K562 (cell line): ENCODE measurements at regions not wholly inside any gene's neighbourhood (a gene's known extent, or its start where the extent isn't known, plus 50 kb on each side); places are given as distances from the start of the nearest gene placed in this dataset.
A peak's percentile ranks its signal among the peaks of the same experiment; 100 is the strongest.

Source experiments
- ATAC-seq: fragments of 200-7000 bp; cut with Tn5 transposase; 3 replicates; pipeline ENCODE4 v1.9.1; 2020; ENCODE audit warnings: moderate library complexity
- BruUV-seq: library from RNA; stranded (reverse); fragments of 400-500 nt; replicated peaks from 2 replicates; lab custom pipeline; 2021; lab: Mats Ljungman, UMichigan
- CTCF ChIA-PET: fragments of 300-600 bp; formaldehyde crosslinking; extraction: SDS; loops from one replicate; lab custom pipeline; 2021; ENCODE audit warnings: low intra/inter-chr PET ratio; lab: Yijun Ruan, JAX
- POLR2A ChIA-PET: fragments of 300-600, 350-650 bp; sonication (Branson Sonifier 250); formaldehyde crosslinking; extraction: SDS; loops from one replicate; lab custom pipeline; 2021; ENCODE audit warnings: antibody characterized with exemption, inconsistent platforms; lab: Yijun Ruan, JAX
- DNase-seq, 4 experiments: peaks; one replicate each; pipeline versions ENCODE4 v3.0.0 to v3.0.0-alpha.2; 2011 to 2018; ENCODE audit warnings: low spot score in 3 of 4, mixed read lengths in 3 of 4; ENCODE audit errors: extremely low read depth in 1 of 4
- FAIRE-seq: peaks from 2 replicates; lab custom pipeline; 2011; peaks lifted over from hg19 to GRCh38; lab: Jason Lieb, UNC
- H2AFZ ChIP-seq: 2 replicates; pipeline ENCODE4 v1.6.0; 2011; ENCODE audit warnings: low read depth, low read length, control low read depth, inconsistent platforms
- H3K27ac ChIP-seq: fragments of 200-600 bp; 3 replicates; pipeline ENCODE4 v1.8.0; 2011; ENCODE audit warnings: low read depth, mild to moderate bottlenecking, control low read depth, inconsistent platforms, low read length, moderate library complexity, mixed read lengths; ENCODE audit errors: extremely low read depth
- H3K27me3 ChIP-seq, 2 experiments: fragments of 300-600 bp in 1 of 2; 2 replicates in 1 of 2; 3 replicates in 1 of 2; pipeline versions ENCODE4 v1.6.0 to v1.8.0; 2011; ENCODE audit warnings: inconsistent platforms in 2 of 2, low read length in 2 of 2, mild to moderate bottlenecking in 1 of 2, mixed read lengths in 1 of 2, moderate library complexity in 1 of 2; ENCODE audit not compliant: control insufficient read depth in 2 of 2, insufficient read depth in 2 of 2
- H3K36me3 ChIP-seq: fragments of 300-600 bp; 3 replicates; pipeline ENCODE4 v1.8.0; 2011; ENCODE audit warnings: mild to moderate bottlenecking, low read length, inconsistent platforms; ENCODE audit not compliant: control insufficient read depth, insufficient read depth
- H3K4me1 ChIP-seq, 2 experiments: fragments of 200-600 bp in 1 of 2; replicated peaks in 1 of 2; 2 replicates in 1 of 2; 3 replicates in 1 of 2; pipeline versions ENCODE4 v1.5.1 to v1.8.0; 2011; ENCODE audit warnings: inconsistent platforms in 2 of 2, low read length in 2 of 2, mild to moderate bottlenecking in 1 of 2, mixed read lengths in 1 of 2, moderate library complexity in 1 of 2; ENCODE audit not compliant: control insufficient read depth in 2 of 2, insufficient read depth in 2 of 2
- H3K4me2 ChIP-seq: 2 replicates; pipeline ENCODE4 v1.6.1; 2011; ENCODE audit warnings: low read length, control low read depth, inconsistent platforms, mixed read lengths; ENCODE audit not compliant: insufficient read depth
- H3K4me3 ChIP-seq: fragments of 200-600 bp; sonication (generic), shearing (Covaris generic); 2 replicates; pipeline ENCODE4 v1.5.1; 2016; ENCODE audit warnings: control low read depth, inconsistent platforms
- H3K79me2 ChIP-seq: fragments of 200-600 bp; 3 replicates; pipeline ENCODE4 v1.8.0; 2011; ENCODE audit warnings: low read length, inconsistent platforms; ENCODE audit not compliant: control insufficient read depth, insufficient read depth
- H3K9ac ChIP-seq, 2 experiments: 2 replicates each; pipeline versions ENCODE4 v1.6.0 to v1.6.1; 2011; ENCODE audit warnings: low read depth in 2 of 2, low read length in 2 of 2, control low read depth in 1 of 2, inconsistent platforms in 1 of 2, mild to moderate bottlenecking in 1 of 2, mixed read lengths in 1 of 2; ENCODE audit not compliant: insufficient read depth in 1 of 2
- H3K9me1 ChIP-seq: one replicate; pipeline ENCODE4 v1.6.0; 2011; ENCODE audit warnings: inconsistent platforms, mild to moderate bottlenecking, low read length, moderate library complexity; ENCODE audit not compliant: control insufficient read depth, insufficient read depth
- H3K9me3 ChIP-seq: replicated peaks from 2 replicates; pipeline ENCODE4 v1.5.1; 2011; ENCODE audit warnings: low read depth, low read length, inconsistent platforms; ENCODE audit not compliant: control insufficient read depth, insufficient read depth
- H4K20me1 ChIP-seq: replicated peaks from 2 replicates; pipeline ENCODE4 v1.6.1; 2011; ENCODE audit warnings: low read length, inconsistent platforms, mixed read lengths; ENCODE audit not compliant: control insufficient read depth, insufficient read depth
- FOXK2 ChIP-seq, 2 experiments: fragments of 450-650 bp; IDR thresholded peaks in 1 of 2; conservative IDR thresholded peaks in 1 of 2; 2 replicates each; pipeline ENCODE4 v1.6.1; 2016; ENCODE audit warnings: low read depth in 2 of 2, mild to moderate bottlenecking in 1 of 2
- ID3 ChIP-seq, 2 experiments: fragments of 250-450 bp in 1 of 2; fragments of 450-650 bp in 1 of 2; sonication (Bioruptor Pico) in 1 of 2; IDR thresholded peaks; 2 replicates each; pipeline versions ENCODE4 v1.6.1 to v1.8.0; 2016 to 2021; ENCODE audit warnings: mild to moderate bottlenecking in 2 of 2, moderate library complexity in 2 of 2, missing compliant biosample characterization in 1 of 2, missing genetic modification characterization in 1 of 2
- MED1 ChIP-seq: sonication (generic); formaldehyde crosslinking; IDR thresholded peaks from 2 replicates; pipeline ENCODE4 v1.8.1; 2023; ENCODE audit warnings: missing genetic modification reagents, borderline replicate concordance
- ZFP1 ChIP-seq: fragments of 450-650 bp; formaldehyde crosslinking; IDR thresholded peaks from 2 replicates; pipeline ENCODE4 v1.4.0; 2020; ENCODE audit warnings: mild to moderate bottlenecking, mixed read lengths
- ZKSCAN8 ChIP-seq: fragments of 200-800 bp; sonication (Bioruptor generic); IDR thresholded peaks from 2 replicates; pipeline ENCODE4 v1.6.1; 2016; ENCODE audit warnings: missing genetic modification characterization, missing compliant biosample characterization
- ZNF175 ChIP-seq: fragments of 200-800 bp; sonication (Bioruptor generic); IDR thresholded peaks from 2 replicates; pipeline ENCODE4 v1.6.1; 2016; ENCODE audit warnings: low read depth, mild to moderate bottlenecking, missing genetic modification characterization, missing compliant biosample characterization
- ZNF609 ChIP-seq: sonication (generic); formaldehyde crosslinking; IDR thresholded peaks from 2 replicates; pipeline ENCODE4 v1.8.1; 2023; ENCODE audit warnings: missing genetic modification reagents, mild to moderate bottlenecking, borderline replicate concordance
- WGBS: fragments of 100-300 bp; shearing (Covaris generic); methylation state at CpG from one replicate; pipeline ENCODE4 v1.1.6; 2016; ENCODE audit warnings: low coverage, mixed read lengths; ENCODE audit not compliant: insufficient coverage; ENCODE audit errors: missing lambda C conversion rate; 5-methylcytosine and 5-hydroxymethylcytosine counted together
- in situ Hi-C: fragments of 300-500 bp; cut with MboI; formaldehyde crosslinking; loops from 4 replicates; pipeline ENCODE4 v1.15.0; 2018; ENCODE audit warnings: inconsistent platforms, mixed read lengths
- intact Hi-C: fragments of 100-400 bp; cut with micrococcal nuclease; formaldehyde crosslinking; loops from 2 replicates; pipeline ENCODE4 v1.14.2; 2022
- TF ChIP-seq, protein P1 (sequence below): fragments of 450-650 bp; IDR thresholded peaks from 2 replicates; pipeline ENCODE4 v1.6.1; 2018; ENCODE audit warnings: mild to moderate bottlenecking, low read depth; ENCODE audit not compliant: partially characterized antibody

GRCh38 chr1:116851846-116852245 lies 57.9 kb upstream of the PTGFRN start:
- no peak overlapping the region for H3K4me3 ChIP-seq
- peaks cover 0 to 17% of the 10 kb centered on the region in 2 experiments; a peak in 4 of 5 replicates for H3K4me1 ChIP-seq
- H3K9ac ChIP-seq = no peak overlapping the region
- intact Hi-C loops (loop anchor here (10.0 kb wide), 1 partner anchor 203 kb away; no protein-coding TSS in a partner anchor), in situ Hi-C loops (no loop called here)
- H4K20me1 ChIP-seq = no peaks in the 10 kb centered on the region
- TF ChIP-seq ZNF175 (CRISPR knock-in tag) (no peak), MED1 (CRISPR knock-in tag) (0 out of 2 replicates have a peak, but pooled peaks have one; percentile 26)
- no peak overlapping the region for H2AFZ ChIP-seq
- no peaks in the 10 kb centered on the region for H3K27me3 ChIP-seq
- ChIA-PET CTCF (no interaction called here), POLR2A (no interaction called here)
- FAIRE-seq = no peak
- no peaks in the 10 kb centered on the region for H3K79me2 ChIP-seq
- H3K4me2 ChIP-seq = no peak overlapping the region
- WGBS = 48% methylated on average over 5 of the region's 5 CpGs
- no peaks in the 10 kb centered on the region for H3K9me1 ChIP-seq
- H3K27ac ChIP-seq = no peak overlapping the region
- no peak for ATAC-seq
- DNase-seq = no peak
- no peaks in the 10 kb centered on the region for H3K9me3 ChIP-seq
- BruUV-seq = no TSS peak
- no peaks in the 10 kb centered on the region for H3K36me3 ChIP-seq

DNA sequence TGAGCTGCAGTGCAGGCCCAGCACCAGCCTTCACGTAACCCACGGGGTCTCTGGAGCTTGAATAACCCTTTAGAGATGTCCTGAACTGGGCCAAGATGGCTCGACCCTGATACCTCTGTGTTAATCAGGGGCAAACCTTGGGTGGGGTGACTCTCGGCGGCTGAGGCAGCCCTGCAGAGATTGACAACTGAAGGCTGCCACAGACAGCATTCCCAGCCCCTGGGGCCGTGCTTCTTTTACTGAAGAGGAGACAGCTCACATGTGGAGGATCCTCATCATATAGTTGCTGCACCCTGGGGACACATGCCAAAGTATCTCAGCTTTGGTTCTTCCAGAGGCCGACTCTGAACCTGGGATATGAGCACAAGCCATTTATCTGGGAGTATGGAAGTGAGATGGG lies 57.3 kb upstream of the PTGFRN start:
- ChIA-PET CTCF (no interaction called here), POLR2A (no interaction called here)
- intact Hi-C loops = loop anchor here (10.0 kb wide), 1 partner anchor 202 kb away; no protein-coding TSS in a partner anchor
- TF ChIP-seq, protein P1, sequence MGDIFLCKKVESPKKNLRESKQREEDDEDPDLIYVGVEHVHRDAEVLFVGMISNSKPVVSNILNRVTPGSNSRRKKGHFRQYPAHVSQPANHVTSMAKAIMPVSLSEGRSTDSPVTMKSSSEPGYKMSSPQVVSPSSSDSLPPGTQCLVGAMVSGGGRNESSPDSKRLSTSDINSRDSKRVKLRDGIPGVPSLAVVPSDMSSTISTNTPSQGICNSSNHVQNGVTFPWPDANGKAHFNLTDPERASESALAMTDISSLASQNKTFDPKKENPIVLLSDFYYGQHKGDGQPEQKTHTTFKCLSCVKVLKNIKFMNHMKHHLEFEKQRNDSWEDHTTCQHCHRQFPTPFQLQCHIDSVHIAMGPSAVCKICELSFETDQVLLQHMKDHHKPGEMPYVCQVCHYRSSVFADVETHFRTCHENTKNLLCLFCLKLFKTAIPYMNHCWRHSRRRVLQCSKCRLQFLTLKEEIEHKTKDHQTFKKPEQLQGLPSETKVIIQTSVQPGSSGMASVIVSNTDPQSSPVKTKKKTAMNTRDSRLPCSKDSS = no peak
- no peak for TF ChIP-seq ZFP1 (CRISPR knock-in tag)
- no peak for TF ChIP-seq ZNF609
- no peak for TF ChIP-seq FOXK2 (conservative IDR thresholded peaks at IDR 0.05 in 1 of 2, IDR thresholded peaks at IDR 0.05 in 1 of 2; ENCODE audit: low read depth in 2 of 2)
- TF ChIP-seq ZKSCAN8 (CRISPR knock-in tag) = no peak
- TF ChIP-seq ID3 (CRISPR knock-in tag; IDR thresholded peaks at IDR 0.05) = no peak
- TF ChIP-seq ID3 (tag; IDR thresholded peaks at IDR 0.05) = no peak

More for the DNA sequence above, 57.3 kb upstream of the PTGFRN start:
- Histone ChIP-seq H2AFZ (no peak overlapping the region), H3K4me3 (no peak overlapping the region), H3K9me1 (no peaks in the 10 kb centered on the region), H3K9ac (no peak overlapping the region), H3K27ac (no peak overlapping the region), H3K27me3 (no peaks in the 10 kb centered on the region), H3K9me3 (no peaks in the 10 kb centered on the region), H3K79me2 (no peaks in the 10 kb centered on the region), H4K20me1 (no peaks in the 10 kb centered on the region), H3K4me2 (no peak overlapping the region), H3K4me1 (peaks cover 0 to 13% of the 10 kb centered on the region in 2 experiments; a peak in 4 of 5 replicates), H3K36me3 (no peaks in the 10 kb centered on the region)
- BruUV-seq = no TSS peak
- WGBS = 40% methylated on average over 7 of the region's 7 CpGs
- no peak for FAIRE-seq
- ATAC-seq = no peak
- in situ Hi-C loops = no loop called here
- no peak for DNase-seq
